HG03103 (cell line): ENCODE measurements at regions not wholly inside any gene's neighbourhood (a gene's known extent, or its start where the extent isn't known, plus 50 kb on each side); places are given as distances from the start of the nearest gene placed in this dataset.
A peak's percentile ranks its signal among the peaks of the same experiment; 100 is the strongest.
"Not testable (repeated sequence)": the region's sequence is repeated elsewhere in the genome, so short reads cannot be mapped to it uniquely, and the experiment has no call there.

Experiments used
- ATAC-seq: cut with Tn5 transposase; IDR thresholded peaks from one replicate; pipeline ENCODE4 v1.9.1; 2021; ENCODE audit warnings: low read depth; ENCODE audit not compliant: unreplicated experiment

GRCh38 chr11:100576718-100577021 lies 110.4 kb upstream of the ARHGAP42 start:
- no peak for ATAC-seq

GRCh38 chr11:100578831-100579311 lies 108.2 kb upstream of the ARHGAP42 start:
- ATAC-seq, result no peak

GRCh38 chr11:100581318-100581717 lies 105.8 kb upstream of the ARHGAP42 start:
- no peak for ATAC-seq

- ATAC-seq, result no peak
Measured at GRCh38 chr11:100584201-100584985, 102.7 kb upstream of the ARHGAP42 start.

- ATAC-seq, result no peak
Measured at GRCh38 chr11:100585728-100586127, 101.4 kb upstream of the ARHGAP42 start.

GRCh38 chr11:100586361-100587101 lies 100.6 kb upstream of the ARHGAP42 start:
- ATAC-seq, result no peak

GRCh38 chr11:100592619-100593260 lies 94.3 kb upstream of the ARHGAP42 start:
- no peak for ATAC-seq

GRCh38 chr11:100593291-100593690 lies 93.8 kb upstream of the ARHGAP42 start:
- no peak for ATAC-seq

GRCh38 chr11:100594320-100594719 lies 92.8 kb upstream of the ARHGAP42 start:
- no peak for ATAC-seq

GRCh38 chr11:100600941-100601340 lies 86.1 kb upstream of the ARHGAP42 start:
- no peak for ATAC-seq

GRCh38 chr11:100602716-100603115 lies 84.4 kb upstream of the ARHGAP42 start:
- no peak for ATAC-seq

GRCh38 chr11:100607761-100608160 lies 79.3 kb upstream of the ARHGAP42 start:
- not testable (repeated sequence) for ATAC-seq

- peak; percentile 98 for ATAC-seq
Measured at GRCh38 chr11:100612766-100613165, 74.3 kb upstream of the ARHGAP42 start.

- ATAC-seq, result no peak
Measured at GRCh38 chr11:100618914-100619313, 68.2 kb upstream of the ARHGAP42 start.

GRCh38 chr11:100619484-100619883 lies 67.6 kb upstream of the ARHGAP42 start:
- no peak for ATAC-seq

- no peak for ATAC-seq
Measured at GRCh38 chr11:100622404-100622803, 64.7 kb upstream of the ARHGAP42 start.

- no peak for ATAC-seq
Measured at GRCh38 chr11:100624346-100624745, 62.7 kb upstream of the ARHGAP42 start.

- ATAC-seq, result no peak
Measured at GRCh38 chr11:100625041-100625440, 62.0 kb upstream of the ARHGAP42 start.

- no peak for ATAC-seq
Measured at GRCh38 chr11:100629671-100630070, 57.4 kb upstream of the ARHGAP42 start.

- ATAC-seq, result no peak
Measured at GRCh38 chr11:100630898-100631297, 56.2 kb upstream of the ARHGAP42 start.

- no peak for ATAC-seq
Measured at GRCh38 chr11:100631316-100631715, 55.8 kb upstream of the ARHGAP42 start.
